GM23338 (cell line): ENCODE measurements at regions not wholly inside any gene's neighbourhood (a gene's known extent, or its start where the extent isn't known, plus 50 kb on each side); places are given as distances from the start of the nearest gene placed in this dataset.

Experiments
- ATAC-seq: fragments of 200-7000 bp; cut with Tn5 transposase; 3 replicates; pipeline ENCODE4 v1.9.1; 2020
- DNase-seq: peaks from one replicate; pipeline ENCODE4 v3.0.0-alpha.2; 2015; ENCODE audit warnings: low spot score
- H2AFZ ChIP-seq: fragments of 200-600 bp; sonication (generic); 2 replicates; pipeline ENCODE4 v1.8.0; 2016; ENCODE audit warnings: antibody characterized with exemption, mild to moderate bottlenecking, moderate library complexity
- H3F3A ChIP-seq: fragments of 200-600 bp; sonication (generic); replicated peaks from 2 replicates; pipeline ENCODE4 v1.8.0; 2017; ENCODE audit warnings: antibody characterized with exemption, mixed run types, low read depth
- H3K27ac ChIP-seq: fragments of 200-600 bp; sonication (generic); 2 replicates; pipeline ENCODE4 v1.6.1; 2016; ENCODE audit warnings: low read depth
- H3K27me3 ChIP-seq: fragments of 200-600 bp; sonication (generic); 2 replicates; pipeline ENCODE4 v1.8.0; 2016; ENCODE audit warnings: mild to moderate bottlenecking, mixed run types, moderate library complexity; ENCODE audit not compliant: insufficient read depth
- H3K36me3 ChIP-seq: fragments of 200-600 bp; sonication (generic); 2 replicates; pipeline ENCODE4 v1.8.0; 2016; ENCODE audit warnings: mild to moderate bottlenecking; ENCODE audit not compliant: insufficient read depth
- H3K4me1 ChIP-seq: fragments of 200-600 bp; sonication (generic); 2 replicates; pipeline ENCODE4 v1.8.0; 2016; ENCODE audit warnings: mild to moderate bottlenecking, moderate library complexity; ENCODE audit not compliant: insufficient read depth
- H3K4me2 ChIP-seq: fragments of 200-600 bp; sonication (generic); 2 replicates; pipeline ENCODE4 v1.7.1; 2017; ENCODE audit warnings: mixed run types
- H3K4me3 ChIP-seq: fragments of 200-600 bp; sonication (generic); 2 replicates; pipeline ENCODE4 v1.6.1; 2016; ENCODE audit warnings: mixed run types
- H3K79me2 ChIP-seq: fragments of 200-600 bp; sonication (generic); replicated peaks from 2 replicates; pipeline ENCODE4 v1.8.0; 2017; ENCODE audit warnings: mild to moderate bottlenecking; ENCODE audit not compliant: insufficient read depth
- H3K9me2 ChIP-seq: fragments of 200-600 bp; sonication (generic); 2 replicates; pipeline ENCODE4 v1.8.0; 2017; ENCODE audit not compliant: insufficient read depth
- H4K20me1 ChIP-seq: fragments of 200-600 bp; sonication (generic); replicated peaks from 2 replicates; pipeline ENCODE4 v1.8.0; 2017; ENCODE audit warnings: mild to moderate bottlenecking; ENCODE audit not compliant: insufficient read depth
- H3K27ac Mint-ChIP-seq: 2 replicates; pipeline ENCODE4 v1.8.0; 2020; ENCODE audit warnings: inconsistent platforms, mild to moderate bottlenecking, moderate library complexity, mixed read lengths
- H3K27me3 Mint-ChIP-seq: 3 replicates; pipeline ENCODE4 v1.8.0; 2022; ENCODE audit warnings: low read depth, mild to moderate bottlenecking, moderate library complexity, mixed read lengths, inconsistent platforms; ENCODE audit not compliant: insufficient read depth, poor library complexity
- H3K36me3 Mint-ChIP-seq: 3 replicates; pipeline ENCODE4 v1.8.0; 2021; ENCODE audit warnings: low read depth, mild to moderate bottlenecking, inconsistent platforms, moderate library complexity, mixed read lengths
- H3K4me1 Mint-ChIP-seq: 3 replicates; pipeline ENCODE4 v1.8.0; 2020; ENCODE audit warnings: mild to moderate bottlenecking, inconsistent platforms, mixed read lengths
- H3K4me3 Mint-ChIP-seq: 3 replicates; pipeline ENCODE4 v1.8.0; 2021; ENCODE audit warnings: moderate library complexity, mild to moderate bottlenecking, inconsistent platforms, mixed read lengths
- H3K9me3 Mint-ChIP-seq: 3 replicates; pipeline ENCODE4 v1.8.0; 2020; ENCODE audit warnings: moderate library complexity, mild to moderate bottlenecking, inconsistent platforms, mixed read lengths
- CREB1 ChIP-seq: fragments of 250-450 bp; sonication (Bioruptor Pico); IDR thresholded peaks from 2 replicates; pipeline ENCODE4 v1.5.0; 2020; ENCODE audit warnings: low read depth, mild to moderate bottlenecking, moderate library complexity
- EZH2 ChIP-seq: fragments of 200-600 bp; sonication (generic); IDR thresholded peaks from one replicate; pipeline ENCODE4 v1.8.0; 2017; ENCODE audit warnings: antibody characterized with exemption, mild to moderate bottlenecking, low read depth; ENCODE audit not compliant: unreplicated experiment
- EZH2phosphoT487 ChIP-seq: fragments of 200-600 bp; sonication (generic); IDR thresholded peaks from one replicate; pipeline ENCODE4 v1.8.1; 2018; ENCODE audit warnings: antibody characterized with exemption; ENCODE audit not compliant: unreplicated experiment
- JUNB ChIP-seq: IDR thresholded peaks from one replicate; pipeline ENCODE4 v1.6.1; 2016; ENCODE audit warnings: antibody characterized with exemption; ENCODE audit not compliant: unreplicated experiment
- NANOG ChIP-seq: IDR thresholded peaks from 2 replicates; pipeline ENCODE4 v1.6.1; 2016; ENCODE audit warnings: antibody characterized with exemption, borderline replicate concordance
- POLR2AphosphoS5 ChIP-seq: IDR thresholded peaks from 2 replicates; pipeline ENCODE4 v1.6.1; 2016; ENCODE audit warnings: antibody characterized with exemption, low read depth
- STAT1 ChIP-seq: IDR thresholded peaks from one replicate; pipeline ENCODE4 v1.6.1; 2016; ENCODE audit warnings: antibody characterized with exemption; ENCODE audit not compliant: unreplicated experiment
- ZNF114 ChIP-seq: fragments of 250-450 bp; sonication (Bioruptor Pico); IDR thresholded peaks from 2 replicates; pipeline ENCODE4 v1.5.0; 2020; ENCODE audit warnings: mild to moderate bottlenecking, moderate library complexity
- ZNF331 ChIP-seq: fragments of 250-450 bp; sonication (Bioruptor Pico); IDR thresholded peaks from 2 replicates; pipeline ENCODE4 v1.5.0; 2020; ENCODE audit warnings: low read depth, mild to moderate bottlenecking, moderate library complexity
- TF ChIP-seq, protein P1 (sequence below), 2 experiments: fragments of 200-600 bp in 1 of 2; sonication (generic) in 1 of 2; conservative IDR thresholded peaks; 2 replicates each; pipeline versions ENCODE4 v1.5.1 to v1.6.1; 2016 to 2017; ENCODE audit warnings: antibody characterized with exemption in 2 of 2, low read depth in 2 of 2, mild to moderate bottlenecking in 2 of 2, moderate library complexity in 1 of 2
- TF ChIP-seq, protein P2 (sequence below): fragments of 250-450 bp; sonication (Bioruptor Pico); IDR thresholded peaks from 2 replicates; pipeline ENCODE4 v1.5.0; 2020; ENCODE audit warnings: mild to moderate bottlenecking, moderate library complexity
- TF ChIP-seq, protein P3 (sequence below): IDR thresholded peaks from 2 replicates; pipeline ENCODE4 v1.6.1; 2016; ENCODE audit warnings: antibody characterized with exemption
- TF ChIP-seq, protein P4 (sequence below): IDR thresholded peaks from one replicate; pipeline ENCODE4 v1.6.1; 2018; ENCODE audit warnings: antibody characterized with exemption; ENCODE audit not compliant: unreplicated experiment

DNA sequence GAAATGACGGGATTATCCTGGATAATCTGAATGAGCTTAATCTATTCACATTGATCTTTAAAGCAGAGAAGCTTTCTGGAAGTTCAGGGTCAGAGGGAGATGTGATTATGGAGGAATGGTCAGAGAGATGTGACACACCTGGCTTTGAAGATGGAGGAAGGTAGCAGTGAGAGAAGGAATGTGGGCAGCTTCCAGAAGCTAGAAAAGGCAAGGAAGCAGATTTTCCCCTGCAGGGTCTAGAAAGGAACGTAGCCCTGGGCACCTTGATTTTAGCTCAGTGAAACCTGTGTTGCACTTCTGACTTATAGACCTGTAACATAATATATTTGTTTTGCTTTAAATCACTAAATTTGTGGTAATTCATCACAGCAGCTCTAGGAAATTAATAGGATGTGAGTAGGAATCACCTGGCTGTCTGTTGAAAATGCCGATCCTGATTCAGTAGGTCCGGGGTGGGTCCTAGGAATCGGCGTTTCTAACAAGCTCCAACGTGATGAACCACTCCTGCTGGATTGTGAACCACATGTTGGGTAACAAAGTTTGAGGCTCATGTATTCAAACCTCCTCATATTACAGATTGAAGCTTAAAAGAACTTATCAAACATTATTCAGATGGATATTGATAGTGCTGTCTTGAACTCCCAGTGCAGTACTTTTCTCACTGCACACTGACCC lies 157.0 kb downstream of the GJA1 start:
- H2AFZ ChIP-seq: peak overlapping the region; percentile 63; the same call in 1 of the 2 replicates
- no peak for DNase-seq
- H3K4me2 ChIP-seq: no peak overlapping the region
- no peak for ATAC-seq
- no peaks in the 10 kb centered on the region for H3K79me2 ChIP-seq
- H3K36me3 ChIP-seq: no peaks in the 10 kb centered on the region
- no peaks in the 10 kb centered on the region for H4K20me1 ChIP-seq
- no peaks in the 10 kb centered on the region for H3K27me3 ChIP-seq
- no peaks in the 10 kb centered on the region for H3K4me1 ChIP-seq
- no peak overlapping the region for H3K27ac Mint-ChIP-seq
- no peaks in the 10 kb centered on the region for H3K27me3 Mint-ChIP-seq
- H3K4me1 Mint-ChIP-seq: peaks cover 11% of the 10 kb centered on the region
- TF ChIP-seq, protein P1, sequence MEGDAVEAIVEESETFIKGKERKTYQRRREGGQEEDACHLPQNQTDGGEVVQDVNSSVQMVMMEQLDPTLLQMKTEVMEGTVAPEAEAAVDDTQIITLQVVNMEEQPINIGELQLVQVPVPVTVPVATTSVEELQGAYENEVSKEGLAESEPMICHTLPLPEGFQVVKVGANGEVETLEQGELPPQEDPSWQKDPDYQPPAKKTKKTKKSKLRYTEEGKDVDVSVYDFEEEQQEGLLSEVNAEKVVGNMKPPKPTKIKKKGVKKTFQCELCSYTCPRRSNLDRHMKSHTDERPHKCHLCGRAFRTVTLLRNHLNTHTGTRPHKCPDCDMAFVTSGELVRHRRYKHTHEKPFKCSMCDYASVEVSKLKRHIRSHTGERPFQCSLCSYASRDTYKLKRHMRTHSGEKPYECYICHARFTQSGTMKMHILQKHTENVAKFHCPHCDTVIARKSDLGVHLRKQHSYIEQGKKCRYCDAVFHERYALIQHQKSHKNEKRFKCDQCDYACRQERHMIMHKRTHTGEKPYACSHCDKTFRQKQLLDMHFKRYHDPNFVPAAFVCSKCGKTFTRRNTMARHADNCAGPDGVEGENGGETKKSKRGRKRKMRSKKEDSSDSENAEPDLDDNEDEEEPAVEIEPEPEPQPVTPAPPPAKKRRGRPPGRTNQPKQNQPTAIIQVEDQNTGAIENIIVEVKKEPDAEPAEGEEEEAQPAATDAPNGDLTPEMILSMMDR (conservative IDR thresholded peaks at IDR 0.05; ENCODE audit: low read depth in 2 of 2): no peak
- TF ChIP-seq STAT1 (no peak), POLR2AphosphoS5 (no peak), ZNF331 (CRISPR knock-in tag) (no peak), EZH2 (no peak), JUNB (no peak), ZNF114 (CRISPR knock-in tag) (no peak), EZH2phosphoT487 (no peak), CREB1 (CRISPR knock-in tag) (no peak), NANOG (no peak)
- TF ChIP-seq, protein P2, sequence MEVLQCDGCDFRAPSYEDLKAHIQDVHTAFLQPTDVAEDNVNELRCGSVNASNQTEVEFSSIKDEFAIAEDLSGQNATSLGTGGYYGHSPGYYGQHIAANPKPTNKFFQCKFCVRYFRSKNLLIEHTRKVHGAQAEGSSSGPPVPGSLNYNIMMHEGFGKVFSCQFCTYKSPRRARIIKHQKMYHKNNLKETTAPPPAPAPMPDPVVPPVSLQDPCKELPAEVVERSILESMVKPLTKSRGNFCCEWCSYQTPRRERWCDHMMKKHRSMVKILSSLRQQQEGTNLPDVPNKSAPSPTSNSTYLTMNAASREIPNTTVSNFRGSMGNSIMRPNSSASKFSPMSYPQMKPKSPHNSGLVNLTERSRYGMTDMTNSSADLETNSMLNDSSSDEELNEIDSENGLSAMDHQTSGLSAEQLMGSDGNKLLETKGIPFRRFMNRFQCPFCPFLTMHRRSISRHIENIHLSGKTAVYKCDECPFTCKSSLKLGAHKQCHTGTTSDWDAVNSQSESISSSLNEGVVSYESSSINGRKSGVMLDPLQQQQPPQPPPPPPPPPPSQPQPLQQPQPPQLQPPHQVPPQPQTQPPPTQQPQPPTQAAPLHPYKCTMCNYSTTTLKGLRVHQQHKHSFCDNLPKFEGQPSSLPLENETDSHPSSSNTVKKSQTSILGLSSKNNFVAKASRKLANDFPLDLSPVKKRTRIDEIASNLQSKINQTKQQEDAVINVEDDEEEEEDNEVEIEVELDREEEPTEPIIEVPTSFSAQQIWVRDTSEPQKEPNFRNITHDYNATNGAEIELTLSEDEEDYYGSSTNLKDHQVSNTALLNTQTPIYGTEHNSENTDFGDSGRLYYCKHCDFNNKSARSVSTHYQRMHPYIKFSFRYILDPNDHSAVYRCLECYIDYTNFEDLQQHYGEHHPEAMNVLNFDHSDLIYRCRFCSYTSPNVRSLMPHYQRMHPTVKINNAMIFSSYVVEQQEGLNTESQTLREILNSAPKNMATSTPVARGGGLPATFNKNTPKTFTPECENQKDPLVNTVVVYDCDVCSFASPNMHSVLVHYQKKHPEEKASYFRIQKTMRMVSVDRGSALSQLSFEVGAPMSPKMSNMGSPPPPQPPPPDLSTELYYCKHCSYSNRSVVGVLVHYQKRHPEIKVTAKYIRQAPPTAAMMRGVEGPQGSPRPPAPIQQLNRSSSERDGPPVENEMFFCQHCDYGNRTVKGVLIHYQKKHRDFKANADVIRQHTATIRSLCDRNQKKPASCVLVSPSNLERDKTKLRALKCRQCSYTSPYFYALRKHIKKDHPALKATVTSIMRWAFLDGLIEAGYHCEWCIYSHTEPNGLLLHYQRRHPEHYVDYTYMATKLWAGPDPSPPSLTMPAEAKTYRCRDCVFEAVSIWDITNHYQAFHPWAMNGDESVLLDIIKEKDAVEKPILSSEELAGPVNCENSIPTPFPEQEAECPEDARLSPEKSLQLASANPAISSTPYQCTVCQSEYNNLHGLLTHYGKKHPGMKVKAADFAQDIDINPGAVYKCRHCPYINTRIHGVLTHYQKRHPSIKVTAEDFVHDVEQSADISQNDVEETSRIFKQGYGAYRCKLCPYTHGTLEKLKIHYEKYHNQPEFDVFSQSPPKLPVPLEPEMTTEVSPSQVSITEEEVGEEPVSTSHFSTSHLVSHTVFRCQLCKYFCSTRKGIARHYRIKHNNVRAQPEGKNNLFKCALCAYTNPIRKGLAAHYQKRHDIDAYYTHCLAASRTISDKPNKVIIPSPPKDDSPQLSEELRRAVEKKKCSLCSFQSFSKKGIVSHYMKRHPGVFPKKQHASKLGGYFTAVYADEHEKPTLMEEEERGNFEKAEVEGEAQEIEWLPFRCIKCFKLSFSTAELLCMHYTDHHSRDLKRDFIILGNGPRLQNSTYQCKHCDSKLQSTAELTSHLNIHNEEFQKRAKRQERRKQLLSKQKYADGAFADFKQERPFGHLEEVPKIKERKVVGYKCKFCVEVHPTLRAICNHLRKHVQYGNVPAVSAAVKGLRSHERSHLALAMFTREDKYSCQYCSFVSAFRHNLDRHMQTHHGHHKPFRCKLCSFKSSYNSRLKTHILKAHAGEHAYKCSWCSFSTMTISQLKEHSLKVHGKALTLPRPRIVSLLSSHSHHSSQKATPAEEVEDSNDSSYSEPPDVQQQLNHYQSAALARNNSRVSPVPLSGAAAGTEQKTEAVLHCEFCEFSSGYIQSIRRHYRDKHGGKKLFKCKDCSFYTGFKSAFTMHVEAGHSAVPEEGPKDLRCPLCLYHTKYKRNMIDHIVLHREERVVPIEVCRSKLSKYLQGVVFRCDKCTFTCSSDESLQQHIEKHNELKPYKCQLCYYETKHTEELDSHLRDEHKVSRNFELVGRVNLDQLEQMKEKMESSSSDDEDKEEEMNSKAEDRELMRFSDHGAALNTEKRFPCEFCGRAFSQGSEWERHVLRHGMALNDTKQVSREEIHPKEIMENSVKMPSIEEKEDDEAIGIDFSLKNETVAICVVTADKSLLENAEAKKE (CRISPR knock-in tag): no peak
- TF ChIP-seq, protein P3, sequence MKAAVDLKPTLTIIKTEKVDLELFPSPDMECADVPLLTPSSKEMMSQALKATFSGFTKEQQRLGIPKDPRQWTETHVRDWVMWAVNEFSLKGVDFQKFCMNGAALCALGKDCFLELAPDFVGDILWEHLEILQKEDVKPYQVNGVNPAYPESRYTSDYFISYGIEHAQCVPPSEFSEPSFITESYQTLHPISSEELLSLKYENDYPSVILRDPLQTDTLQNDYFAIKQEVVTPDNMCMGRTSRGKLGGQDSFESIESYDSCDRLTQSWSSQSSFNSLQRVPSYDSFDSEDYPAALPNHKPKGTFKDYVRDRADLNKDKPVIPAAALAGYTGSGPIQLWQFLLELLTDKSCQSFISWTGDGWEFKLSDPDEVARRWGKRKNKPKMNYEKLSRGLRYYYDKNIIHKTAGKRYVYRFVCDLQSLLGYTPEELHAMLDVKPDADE: no peak
- TF ChIP-seq, protein P4, sequence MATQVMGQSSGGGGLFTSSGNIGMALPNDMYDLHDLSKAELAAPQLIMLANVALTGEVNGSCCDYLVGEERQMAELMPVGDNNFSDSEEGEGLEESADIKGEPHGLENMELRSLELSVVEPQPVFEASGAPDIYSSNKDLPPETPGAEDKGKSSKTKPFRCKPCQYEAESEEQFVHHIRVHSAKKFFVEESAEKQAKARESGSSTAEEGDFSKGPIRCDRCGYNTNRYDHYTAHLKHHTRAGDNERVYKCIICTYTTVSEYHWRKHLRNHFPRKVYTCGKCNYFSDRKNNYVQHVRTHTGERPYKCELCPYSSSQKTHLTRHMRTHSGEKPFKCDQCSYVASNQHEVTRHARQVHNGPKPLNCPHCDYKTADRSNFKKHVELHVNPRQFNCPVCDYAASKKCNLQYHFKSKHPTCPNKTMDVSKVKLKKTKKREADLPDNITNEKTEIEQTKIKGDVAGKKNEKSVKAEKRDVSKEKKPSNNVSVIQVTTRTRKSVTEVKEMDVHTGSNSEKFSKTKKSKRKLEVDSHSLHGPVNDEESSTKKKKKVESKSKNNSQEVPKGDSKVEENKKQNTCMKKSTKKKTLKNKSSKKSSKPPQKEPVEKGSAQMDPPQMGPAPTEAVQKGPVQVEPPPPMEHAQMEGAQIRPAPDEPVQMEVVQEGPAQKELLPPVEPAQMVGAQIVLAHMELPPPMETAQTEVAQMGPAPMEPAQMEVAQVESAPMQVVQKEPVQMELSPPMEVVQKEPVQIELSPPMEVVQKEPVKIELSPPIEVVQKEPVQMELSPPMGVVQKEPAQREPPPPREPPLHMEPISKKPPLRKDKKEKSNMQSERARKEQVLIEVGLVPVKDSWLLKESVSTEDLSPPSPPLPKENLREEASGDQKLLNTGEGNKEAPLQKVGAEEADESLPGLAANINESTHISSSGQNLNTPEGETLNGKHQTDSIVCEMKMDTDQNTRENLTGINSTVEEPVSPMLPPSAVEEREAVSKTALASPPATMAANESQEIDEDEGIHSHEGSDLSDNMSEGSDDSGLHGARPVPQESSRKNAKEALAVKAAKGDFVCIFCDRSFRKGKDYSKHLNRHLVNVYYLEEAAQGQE: no peak
- no peak overlapping the region for H3K27ac ChIP-seq
- H3K36me3 Mint-ChIP-seq: no peaks in the 10 kb centered on the region
- no peaks in the 10 kb centered on the region for H3K9me3 Mint-ChIP-seq
- no peaks in the 10 kb centered on the region for H3F3A ChIP-seq
- no peaks in the 10 kb centered on the region for H3K9me2 ChIP-seq
- no peak overlapping the region for H3K4me3 ChIP-seq
- H3K4me3 Mint-ChIP-seq: no peak overlapping the region
